Uterus (tissue), 2 donors: ENCODE measurements at regions not wholly inside any gene's neighbourhood (a gene's known extent, or its start where the extent isn't known, plus 50 kb on each side); places are given as distances from the start of the nearest gene placed in this dataset.

Source experiments
- CTCF ChIP-seq, 4 experiments: fragments of 200-600 bp in 2 of 4; fragments of 450-650 bp in 2 of 4; sonication (generic) in 2 of 4; IDR thresholded peaks; one replicate each; pipeline ENCODE4 v1.5.1; 2016 to 2019; ENCODE audit warnings: antibody characterized with exemption in 4 of 4, mild to moderate bottlenecking in 2 of 4, moderate library complexity in 1 of 4
- POLR2A ChIP-seq, 2 donors: fragments of 450-650 bp; IDR thresholded peaks; one replicate each; pipeline ENCODE4 v1.6.1; 2016; ENCODE audit warnings: antibody characterized with exemption in 2 of 2, mild to moderate bottlenecking in 1 of 2, moderate library complexity in 1 of 2

- TF ChIP-seq CTCF (IDR thresholded peaks at IDR 0.05) (no peak), POLR2A (IDR thresholded peaks at IDR 0.05) (no peak)
Observed at GRCh38 chr1:190832511-190832910, 354.8 kb upstream of the BRINP3 start.
